ENCODE measurements at regions not wholly inside any gene's neighbourhood (a gene's known extent, or its start where the extent isn't known, plus 50 kb on each side); places are given as distances from the start of the nearest gene placed in this dataset.

DNA sequence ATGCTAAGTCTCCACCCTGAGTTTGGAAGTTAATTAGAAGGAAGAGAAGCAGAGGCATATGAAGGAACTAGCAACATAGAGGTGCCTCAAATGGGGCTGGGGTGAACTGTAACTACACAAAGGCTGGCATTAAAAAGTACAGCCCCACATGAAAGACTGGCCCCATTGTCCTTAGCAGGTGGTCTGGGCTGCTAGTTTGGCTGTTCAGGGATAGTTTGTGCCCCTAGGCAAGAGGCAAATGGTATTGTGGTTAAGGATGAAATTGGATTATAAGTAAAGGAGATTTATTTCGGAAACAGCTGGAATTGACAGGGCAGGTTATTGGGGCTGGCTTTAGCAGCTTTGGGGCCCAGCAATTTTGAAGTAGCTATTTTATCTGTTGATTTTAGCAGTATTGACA lies 365.7 kb upstream of the TNP1 start:
- ATAC-seq (ENCODE audit: low read depth) (no peak), DNase-seq (no peak)
- no peaks in the 10 kb centered on the region for H3K36me3 ChIP-seq (replicated peaks in 1 of 2; ENCODE audit: control extremely low read depth in 1 of 2, control insufficient read depth in 1 of 2, extremely low read depth in 1 of 2, insufficient read depth in 2 of 2, low read length in 1 of 2)
- Mint-ChIP-seq H3K4me3 (no peak overlapping the region), H3K27ac (no peak overlapping the region), H3K4me1 (peaks cover 14% of the 10 kb centered on the region), H3K27me3 (peaks cover 33% of the 10 kb centered on the region), H3K9me3 (ENCODE audit: insufficient read depth) (no peaks in the 10 kb centered on the region)
- H3K79me2 ChIP-seq (ENCODE audit: control insufficient read depth, insufficient read depth, low read length): no peaks in the 10 kb centered on the region
- peaks cover 14 to 21% (median 19%) of the 10 kb centered on the region in 3 donors for H3K9me3 ChIP-seq (ENCODE audit: control extremely low read depth in 1 of 3, control insufficient read depth in 2 of 3, insufficient read depth in 1 of 3, low read length in 2 of 3)
- H4K20me1 ChIP-seq (ENCODE audit: control insufficient read depth, insufficient read depth, low read length, poor library complexity, severe bottlenecking): no peaks in the 10 kb centered on the region
- no peak overlapping the region for H3K9ac ChIP-seq (ENCODE audit: low read length)
- no peak overlapping the region for H2AFZ ChIP-seq (ENCODE audit: insufficient read depth, low read depth, low read length, poor library complexity, severe bottlenecking)
- H3K27me3 ChIP-seq (replicated peaks in 1 of 4; ENCODE audit: control extremely low read depth in 1 of 4, control insufficient read depth in 3 of 4, insufficient read depth in 4 of 4, low read length in 3 of 4): peaks cover 4 to 42% (median 27%) of the 10 kb centered on the region in 4 experiments
- no peak overlapping the region for H3K4me2 ChIP-seq (replicated peaks; ENCODE audit: low read depth, low read length, poor library complexity, severe bottlenecking)
- TF ChIP-seq EZH2 (IDR thresholded peaks at IDR 0.05; ENCODE audit: borderline replicate concordance, insufficient read depth, low read depth, low read length, poor library complexity, severe bottlenecking): no peak
- no peak for TF ChIP-seq CTCF (IDR thresholded peaks at IDR 0.05)
- CTCF ChIA-PET: no interaction called here
- H3K4me1 ChIP-seq (ENCODE audit: control insufficient read depth in 2 of 2, insufficient read depth in 2 of 2, low read length in 2 of 2): peaks cover 15 to 20% of the 10 kb centered on the region in 2 donors
- intact Hi-C loops (cut with micrococcal nuclease): no loop called here
- H3K27ac ChIP-seq (ENCODE audit: low read length in 2 of 2): no peak overlapping the region
- WGBS (ENCODE audit: insufficient coverage): 40% methylated on average over 1 of the region's 1 CpG
- POLR2A ChIA-PET: no interaction called here
- H3K4me3 ChIP-seq (ENCODE audit: control extremely low read depth in 1 of 5, extremely low read depth in 1 of 5, insufficient read depth in 1 of 5, low read depth in 2 of 5, low read length in 4 of 5): no peak overlapping the region

DNA sequence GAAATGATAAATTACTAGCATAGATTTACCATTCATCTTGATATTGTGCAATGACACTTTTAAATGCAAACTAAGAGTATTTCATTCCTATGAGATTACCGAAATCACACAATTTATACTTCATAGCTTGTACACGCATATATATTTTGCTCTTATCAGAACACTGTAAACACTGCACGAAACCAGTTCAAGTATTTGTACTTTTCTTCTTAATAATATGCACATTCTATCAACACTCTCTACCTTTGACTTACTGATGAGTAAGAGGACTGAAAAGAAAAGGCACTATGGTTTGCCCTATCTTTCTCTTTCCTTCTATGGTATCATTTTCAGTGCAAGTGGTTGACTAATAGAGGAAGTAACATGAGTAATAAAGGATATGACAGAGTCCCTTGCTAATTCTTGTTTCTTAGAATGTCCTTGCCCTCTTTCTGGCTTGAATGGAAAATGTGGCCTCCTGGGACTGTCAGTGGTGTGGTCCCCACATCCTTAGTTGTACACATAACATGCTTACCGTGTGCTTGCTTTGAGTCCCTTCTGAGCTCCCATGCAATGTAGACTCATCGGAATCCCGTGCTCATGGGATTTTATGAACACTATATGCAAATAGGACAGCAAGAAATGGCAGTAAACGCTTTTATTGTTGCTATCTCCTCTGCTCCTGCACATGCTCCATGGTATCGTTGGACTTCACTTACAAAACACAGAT lies 363.5 kb upstream of the TNP1 start:
- Histone ChIP-seq H4K20me1 (ENCODE audit: control insufficient read depth, insufficient read depth, low read length, poor library complexity, severe bottlenecking) (no peaks in the 10 kb centered on the region), H2AFZ (ENCODE audit: insufficient read depth, low read depth, low read length, poor library complexity, severe bottlenecking) (no peak overlapping the region), H3K79me2 (ENCODE audit: control insufficient read depth, insufficient read depth, low read length) (no peaks in the 10 kb centered on the region), H3K4me2 (replicated peaks; ENCODE audit: low read depth, low read length, poor library complexity, severe bottlenecking) (peak overlapping the region; percentile 15), H3K9me3 (ENCODE audit: control extremely low read depth in 1 of 3, control insufficient read depth in 2 of 3, insufficient read depth in 1 of 3, low read length in 2 of 3) (peaks cover 14 to 23% (median 23%) of the 10 kb centered on the region in 3 donors), H3K9ac (ENCODE audit: low read length) (no peak overlapping the region), H3K27me3 (replicated peaks in 1 of 4; ENCODE audit: control extremely low read depth in 1 of 4, control insufficient read depth in 3 of 4, insufficient read depth in 4 of 4, low read length in 3 of 4) (peaks cover 4 to 47% (median 28%) of the 10 kb centered on the region in 4 experiments), H3K27ac (ENCODE audit: low read length in 2 of 2) (no peak overlapping the region), H3K4me1 (ENCODE audit: control insufficient read depth in 2 of 2, insufficient read depth in 2 of 2, low read length in 2 of 2) (peaks cover 15 to 20% of the 10 kb centered on the region in 2 donors), H3K4me3 (ENCODE audit: control extremely low read depth in 1 of 5, extremely low read depth in 1 of 5, insufficient read depth in 1 of 5, low read depth in 2 of 5, low read length in 4 of 5) (no peak overlapping the region), H3K36me3 (replicated peaks in 1 of 2; ENCODE audit: control extremely low read depth in 1 of 2, control insufficient read depth in 1 of 2, extremely low read depth in 1 of 2, insufficient read depth in 2 of 2, low read length in 1 of 2) (no peaks in the 10 kb centered on the region)
- POLR2A ChIA-PET: no interaction called here
- peak overlapping the region; percentile 45 for H3K4me3 Mint-ChIP-seq
- H3K27ac Mint-ChIP-seq: peak overlapping the region; percentile 23
- ATAC-seq (ENCODE audit: low read depth) (peak; percentile 59), DNase-seq (peak; percentile 41)
- H3K27me3 Mint-ChIP-seq: peaks cover 31% of the 10 kb centered on the region
- no CpG with 5 or more reads among the region's 8 CpGs for WGBS (ENCODE audit: insufficient coverage)
- CTCF ChIA-PET: interaction anchor here (0.6 kb wide), 1 partner anchor 44 kb away, joined by 3 read pairs; no protein-coding TSS in a partner anchor
- intact Hi-C loops (cut with micrococcal nuclease): no loop called here
- TF ChIP-seq EZH2 (IDR thresholded peaks at IDR 0.05; ENCODE audit: borderline replicate concordance, insufficient read depth, low read depth, low read length, poor library complexity, severe bottlenecking) (no peak), CTCF (IDR thresholded peaks at IDR 0.05) (no peak)
- H3K4me1 Mint-ChIP-seq: peaks cover 20% of the 10 kb centered on the region
- peaks cover 3% of the 10 kb centered on the region for H3K9me3 Mint-ChIP-seq (ENCODE audit: insufficient read depth)
